Panc1 (cell line): ENCODE measurements at regions not wholly inside any gene's neighbourhood (a gene's known extent, or its start where the extent isn't known, plus 50 kb on each side); places are given as distances from the start of the nearest gene placed in this dataset.

Experiments
- ATAC-seq: fragments of 200-7000 bp; cut with Tn5 transposase; 2 replicates; pipeline ENCODE4 v1.9.1; 2020; ENCODE audit warnings: mild to moderate bottlenecking, moderate library complexity
- BruUV-seq: library from RNA; stranded (reverse); fragments of 400-500 nt; replicated peaks from 2 replicates; lab custom pipeline; 2021; lab: Mats Ljungman, UMichigan
- CTCF ChIA-PET: fragments of 300-600 bp; sonication (Branson Sonifier 250); formaldehyde crosslinking; loops from one replicate; lab custom pipeline; 2022; ENCODE audit warnings: antibody characterized with exemption; lab: Charles Lee
- POLR2A ChIA-PET: fragments of 300-600 bp; sonication (Branson Sonifier 250); formaldehyde crosslinking; loops from one replicate; lab custom pipeline; 2022; ENCODE audit warnings: antibody characterized with exemption; lab: Charles Lee
- DNase-seq: peaks from one replicate; pipeline ENCODE4 v3.0.0-alpha.2; 2010; ENCODE audit warnings: low read depth, low spot score
- H3K27ac ChIP-seq: 2 replicates; pipeline ENCODE4 v1.5.1; 2011; ENCODE audit warnings: mild to moderate bottlenecking, low read length, inconsistent platforms
- H3K27me3 ChIP-seq: fragments of 200-500 bp; sonication (Bioruptor generic); 2 replicates; pipeline ENCODE4 v1.6.0; 2014; ENCODE audit warnings: low read length, inconsistent platforms; ENCODE audit not compliant: control insufficient read depth, insufficient read depth
- H3K36me3 ChIP-seq: fragments of 200-500 bp; sonication (Bioruptor generic); 2 replicates; pipeline ENCODE4 v1.5.1; 2014; ENCODE audit warnings: inconsistent platforms, mild to moderate bottlenecking, low read length, moderate library complexity; ENCODE audit not compliant: control insufficient read depth, insufficient read depth
- H3K4me1 ChIP-seq: 2 replicates; pipeline ENCODE4 v1.5.1; 2011; ENCODE audit warnings: inconsistent platforms, mild to moderate bottlenecking, low read length, moderate library complexity; ENCODE audit not compliant: control insufficient read depth, insufficient read depth
- H3K4me3 ChIP-seq, 2 experiments: 2 replicates each; pipeline ENCODE4 v1.5.1; 2011 to 2012; ENCODE audit warnings: low read depth in 2 of 2, low read length in 2 of 2, mild to moderate bottlenecking in 2 of 2, inconsistent platforms in 1 of 2, moderate library complexity in 1 of 2
- H3K9me3 ChIP-seq: fragments of 200-500 bp; sonication (Bioruptor generic); 2 replicates; pipeline ENCODE4 v1.5.1; 2014; ENCODE audit warnings: low read depth, mild to moderate bottlenecking, inconsistent platforms, low read length, moderate library complexity; ENCODE audit not compliant: control insufficient read depth, insufficient read depth
- CTCF ChIP-seq: fragments of 450-650 bp; IDR thresholded peaks from 2 replicates; pipeline ENCODE4 v1.5.1; 2017; ENCODE audit warnings: mild to moderate bottlenecking
- POLR2AphosphoS5 ChIP-seq: IDR thresholded peaks from 2 replicates; pipeline ENCODE4 v1.6.1; 2012; ENCODE audit warnings: mild to moderate bottlenecking, low read depth, low read length, moderate library complexity
- REST ChIP-seq, 2 experiments: IDR thresholded peaks; 2 replicates each; pipeline ENCODE4 v1.6.1; 2011 to 2012; ENCODE audit warnings: low read depth in 2 of 2, control low read depth in 1 of 2, low read length in 1 of 2, mild to moderate bottlenecking in 1 of 2, moderate library complexity in 1 of 2; ENCODE audit not compliant: insufficient read depth in 1 of 2
- SIN3A ChIP-seq: IDR thresholded peaks from 2 replicates; pipeline ENCODE4 v1.6.1; 2012; ENCODE audit warnings: low read depth, mild to moderate bottlenecking, low read length, moderate library complexity, borderline replicate concordance; ENCODE audit not compliant: insufficient read depth
- TCF7L2 ChIP-seq: IDR thresholded peaks from 2 replicates; pipeline ENCODE4 v1.6.1; 2011; ENCODE audit warnings: mild to moderate bottlenecking, low read depth, low read length, inconsistent platforms
- in situ Hi-C: cut with HindIII; loops from 2 replicates; pipeline ENCODE4 v1.10.0; 2016; ENCODE audit warnings: low sequenced_read_pairs, low pct_unique_long_range_greater_than_20kb
- intact Hi-C: fragments of 100-400 bp; cut with micrococcal nuclease; formaldehyde crosslinking; loops from one replicate; pipeline ENCODE4 v1.10.0; 2022; ENCODE audit not compliant: unreplicated experiment

- DNase-seq (no peak), ATAC-seq (no peak)
- no peaks in the 10 kb centered on the region for H3K4me1 ChIP-seq
- TF ChIP-seq TCF7L2 (no peak), SIN3A (no peak), CTCF (no peak), POLR2AphosphoS5 (no peak), REST (IDR thresholded peaks at IDR 0.05; ENCODE audit: insufficient read depth in 1 of 2, low read depth in 2 of 2, low read length in 1 of 2) (no peak)
- in situ Hi-C loops (no loop called here), intact Hi-C loops (no loop called here)
- no peaks in the 10 kb centered on the region for H3K36me3 ChIP-seq
- H3K9me3 ChIP-seq = no peaks in the 10 kb centered on the region
- ChIA-PET POLR2A (no interaction called here), CTCF (no interaction called here)
- no peaks in the 10 kb centered on the region for H3K27me3 ChIP-seq
- no TSS peak for BruUV-seq
- H3K4me3 ChIP-seq = no peak overlapping the region
- no peak overlapping the region for H3K27ac ChIP-seq
These were observed 648.1 kb downstream of the PLPP3 start for GRCh38 chr1:55931081-55931940.

- BruUV-seq = no TSS peak
- no peak overlapping the region for H3K4me3 ChIP-seq
- ChIA-PET CTCF (no interaction called here), POLR2A (no interaction called here)
- TF ChIP-seq REST (IDR thresholded peaks at IDR 0.05; ENCODE audit: insufficient read depth in 1 of 2, low read depth in 2 of 2, low read length in 1 of 2) (no peak), CTCF (no peak), TCF7L2 (no peak), SIN3A (no peak), POLR2AphosphoS5 (no peak)
- intact Hi-C loops (no loop called here), in situ Hi-C loops (no loop called here)
- H3K27me3 ChIP-seq = no peaks in the 10 kb centered on the region
- no peak for ATAC-seq
- H3K4me1 ChIP-seq = no peaks in the 10 kb centered on the region
- no peaks in the 10 kb centered on the region for H3K36me3 ChIP-seq
- no peaks in the 10 kb centered on the region for H3K9me3 ChIP-seq
- H3K27ac ChIP-seq = no peak overlapping the region
- no peak for DNase-seq
These were observed 649.7 kb downstream of the PLPP3 start for GRCh38 chr1:55929652-55930051.
